MM.1S (cell line): ENCODE measurements at regions not wholly inside any gene's neighbourhood (a gene's known extent, or its start where the extent isn't known, plus 50 kb on each side); places are given as distances from the start of the nearest gene placed in this dataset.

Experiments used
- EZH2 ChIP-seq: fragments of 300-600 bp; sonication (generic); optimal IDR thresholded peaks from 2 replicates; pipeline ENCODE3; 2017; ENCODE audit warnings: low read depth, mild to moderate bottlenecking, antibody characterized with exemption, low read length, mixed read lengths
- EZH2phosphoT487 ChIP-seq: fragments of 300-600 bp; sonication (generic); IDR thresholded peaks from 2 replicates; pipeline ENCODE4 v1.6.1; 2018; ENCODE audit warnings: antibody characterized with exemption, low read length
- TF ChIP-seq, protein P1 (sequence below): fragments of 300-600 bp; sonication (generic); IDR thresholded peaks from 2 replicates; pipeline ENCODE4 v1.5.1; 2016; ENCODE audit warnings: antibody characterized with exemption, low read length, mixed read lengths

DNA sequence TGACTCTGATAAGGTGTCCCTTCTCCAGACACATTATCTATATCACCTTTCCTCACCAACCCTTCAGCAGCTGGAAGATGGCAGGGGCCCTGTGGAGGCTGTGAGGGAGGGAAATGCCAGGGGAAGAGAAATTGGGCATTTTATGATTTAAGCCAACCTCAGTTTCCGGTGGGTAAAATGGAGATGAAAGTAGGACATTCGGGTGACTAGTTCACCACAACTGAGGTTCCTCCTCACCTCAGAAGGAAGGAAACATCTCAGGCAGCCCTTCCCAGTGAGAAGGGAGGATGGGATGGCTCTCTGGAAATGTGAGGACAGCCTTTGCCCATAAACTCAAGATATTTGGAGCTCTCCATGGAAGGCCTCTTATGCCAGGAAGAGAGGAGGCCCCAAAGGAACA lies 251.5 kb downstream of the MID1IP1 start:
- TF ChIP-seq, protein P1, sequence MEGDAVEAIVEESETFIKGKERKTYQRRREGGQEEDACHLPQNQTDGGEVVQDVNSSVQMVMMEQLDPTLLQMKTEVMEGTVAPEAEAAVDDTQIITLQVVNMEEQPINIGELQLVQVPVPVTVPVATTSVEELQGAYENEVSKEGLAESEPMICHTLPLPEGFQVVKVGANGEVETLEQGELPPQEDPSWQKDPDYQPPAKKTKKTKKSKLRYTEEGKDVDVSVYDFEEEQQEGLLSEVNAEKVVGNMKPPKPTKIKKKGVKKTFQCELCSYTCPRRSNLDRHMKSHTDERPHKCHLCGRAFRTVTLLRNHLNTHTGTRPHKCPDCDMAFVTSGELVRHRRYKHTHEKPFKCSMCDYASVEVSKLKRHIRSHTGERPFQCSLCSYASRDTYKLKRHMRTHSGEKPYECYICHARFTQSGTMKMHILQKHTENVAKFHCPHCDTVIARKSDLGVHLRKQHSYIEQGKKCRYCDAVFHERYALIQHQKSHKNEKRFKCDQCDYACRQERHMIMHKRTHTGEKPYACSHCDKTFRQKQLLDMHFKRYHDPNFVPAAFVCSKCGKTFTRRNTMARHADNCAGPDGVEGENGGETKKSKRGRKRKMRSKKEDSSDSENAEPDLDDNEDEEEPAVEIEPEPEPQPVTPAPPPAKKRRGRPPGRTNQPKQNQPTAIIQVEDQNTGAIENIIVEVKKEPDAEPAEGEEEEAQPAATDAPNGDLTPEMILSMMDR, result no peak
- TF ChIP-seq EZH2, result no peak
- no peak for TF ChIP-seq EZH2phosphoT487
